ENCODE measurements at regions not wholly inside any gene's neighbourhood (a gene's known extent, or its start where the extent isn't known, plus 50 kb on each side); places are given as distances from the start of the nearest gene placed in this dataset.
"Not testable (repeated sequence)": the region's sequence is repeated elsewhere in the genome, so short reads cannot be mapped to it uniquely, and the experiment has no call there.

GRCh38 chr16:16983582-16983981 is 487.2 kb downstream of the XYLT1 start:
- DNase-seq (ENCODE audit: low read depth, low spot score): no peak
- H3K27ac ChIP-seq: no peak overlapping the region

- DNase-seq (ENCODE audit: low read depth, low spot score); H3K27ac ChIP-seq: not testable (repeated sequence)
Observed at GRCh38 chr16:16984091-16984490, 486.7 kb downstream of the XYLT1 start.

- no peak for DNase-seq (ENCODE audit: low read depth, low spot score)
- H3K27ac ChIP-seq: no peak overlapping the region
Observed at GRCh38 chr16:16985707-16986106, 485.1 kb downstream of the XYLT1 start.

- H3K27ac ChIP-seq: no peak overlapping the region
- DNase-seq (ENCODE audit: low read depth, low spot score): no peak
Observed at GRCh38 chr16:16988963-16989362, 481.8 kb downstream of the XYLT1 start.

GRCh38 chr16:16989368-16989767 is 481.4 kb downstream of the XYLT1 start:
- no peak for DNase-seq (ENCODE audit: low read depth, low spot score)

GRCh38 chr16:16991711-16992110 is 479.0 kb downstream of the XYLT1 start:
- DNase-seq (ENCODE audit: low read depth, low spot score): no peak
- no peak overlapping the region for H3K27ac ChIP-seq

More at GRCh38 chr16:16989368-16989767, 481.4 kb downstream of the XYLT1 start:
- H3K27ac ChIP-seq: no peak overlapping the region

- DNase-seq (ENCODE audit: low read depth, low spot score): no peak
Observed at GRCh38 chr16:16992975-16993765, 477.6 kb downstream of the XYLT1 start.

GRCh38 chr16:16994831-16995230 is 475.9 kb downstream of the XYLT1 start:
- H3K27ac ChIP-seq: no peak overlapping the region
- DNase-seq (ENCODE audit: low read depth, low spot score): no peak

More at GRCh38 chr16:16992975-16993765, 477.6 kb downstream of the XYLT1 start:
- H3K27ac ChIP-seq: no peak overlapping the region

- H3K27ac ChIP-seq: no peak overlapping the region
- DNase-seq (ENCODE audit: low read depth, low spot score): no peak
Observed at GRCh38 chr16:16996827-16997226, 473.9 kb downstream of the XYLT1 start.

- H3K27ac ChIP-seq: no peak overlapping the region
- DNase-seq (ENCODE audit: low read depth, low spot score): no peak
Observed at GRCh38 chr16:16997349-16997748, 473.4 kb downstream of the XYLT1 start.

GRCh38 chr16:17001471-17001870 is 469.3 kb downstream of the XYLT1 start:
- DNase-seq (ENCODE audit: low read depth, low spot score): no peak
- no peak overlapping the region for H3K27ac ChIP-seq

GRCh38 chr16:17002565-17002964 is 468.2 kb downstream of the XYLT1 start:
- no peak for DNase-seq (ENCODE audit: low read depth, low spot score)
- no peak overlapping the region for H3K27ac ChIP-seq

GRCh38 chr16:17005963-17006362 is 464.8 kb downstream of the XYLT1 start:
- H3K27ac ChIP-seq; DNase-seq (ENCODE audit: low read depth, low spot score): not testable (repeated sequence)

GRCh38 chr16:17011712-17012111 is 459.0 kb downstream of the XYLT1 start:
- no peak overlapping the region for H3K27ac ChIP-seq
- no peak for DNase-seq (ENCODE audit: low read depth, low spot score)

GRCh38 chr16:17013038-17013437 is 457.7 kb downstream of the XYLT1 start:
- no peak overlapping the region for H3K27ac ChIP-seq
- no peak for DNase-seq (ENCODE audit: low read depth, low spot score)

- H3K27ac ChIP-seq: no peak overlapping the region
- DNase-seq (ENCODE audit: low read depth, low spot score): no peak
Observed at GRCh38 chr16:17014484-17015121, 456.2 kb downstream of the XYLT1 start.

- H3K27ac ChIP-seq: no peak overlapping the region
- no peak for DNase-seq (ENCODE audit: low read depth, low spot score)
Observed at GRCh38 chr16:17015702-17016101, 455.1 kb downstream of the XYLT1 start.

GRCh38 chr16:17017442-17017841 is 453.3 kb downstream of the XYLT1 start:
- DNase-seq (ENCODE audit: low read depth, low spot score): no peak
- no peak overlapping the region for H3K27ac ChIP-seq

GRCh38 chr16:17018585-17018939 is 452.2 kb downstream of the XYLT1 start:
- H3K27ac ChIP-seq: no peak overlapping the region
- no peak for DNase-seq (ENCODE audit: low read depth, low spot score)

GRCh38 chr16:17019366-17019765 is 451.4 kb downstream of the XYLT1 start:
- no peak for DNase-seq (ENCODE audit: low read depth, low spot score)
- no peak overlapping the region for H3K27ac ChIP-seq

- no peak for DNase-seq (ENCODE audit: low read depth, low spot score)
- no peak overlapping the region for H3K27ac ChIP-seq
Observed at GRCh38 chr16:17023606-17024005, 447.2 kb downstream of the XYLT1 start.

GRCh38 chr16:17024514-17024913 is 446.2 kb downstream of the XYLT1 start:
- no peak for DNase-seq (ENCODE audit: low read depth, low spot score)
- H3K27ac ChIP-seq: no peak overlapping the region

Measured in epithelial cell of prostate (primary cell).